ENCODE measurements at regions not wholly inside any gene's neighbourhood (a gene's known extent, or its start where the extent isn't known, plus 50 kb on each side); places are given as distances from the start of the nearest gene placed in this dataset.
"Not testable (repeated sequence)": the region's sequence is repeated elsewhere in the genome, so short reads cannot be mapped to it uniquely, and the experiment has no call there.

DNA sequence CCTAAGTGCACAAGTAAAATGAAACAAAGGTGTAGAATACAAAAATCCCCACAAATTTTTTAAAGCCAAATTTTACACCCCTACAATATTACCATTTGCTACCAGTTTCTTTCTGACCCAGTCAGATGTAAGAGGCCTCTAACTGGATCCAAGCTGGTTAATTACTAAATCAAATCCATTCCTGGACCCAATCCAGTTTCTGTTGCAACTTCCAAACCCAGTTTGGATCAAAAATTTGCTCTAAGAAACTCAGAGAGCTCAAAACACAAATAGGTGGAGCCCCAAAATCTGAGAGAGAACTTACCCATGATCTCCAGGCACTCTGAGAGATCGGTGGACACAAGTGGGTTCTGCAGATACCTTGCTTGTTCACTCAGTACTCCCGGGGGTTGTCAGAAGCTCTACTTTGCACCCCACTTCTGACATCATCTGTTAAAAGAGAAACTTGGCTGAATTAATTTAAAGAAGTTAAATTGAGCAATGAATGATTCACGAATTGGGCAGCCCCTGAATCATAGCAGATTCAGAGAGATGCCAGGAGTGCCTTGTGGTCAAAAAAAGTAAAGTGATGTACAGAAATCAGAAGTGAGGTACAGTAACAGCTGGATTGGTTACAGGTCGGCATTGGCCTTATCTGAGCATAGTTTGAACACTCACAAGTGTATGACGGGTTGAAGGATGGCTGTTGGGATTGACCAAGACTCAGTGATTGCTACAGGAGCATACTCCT, 448.0 kb downstream of the KCNT2 start:
- peak; percentile 16 to 42 (median 27) for DNase-seq

DNA sequence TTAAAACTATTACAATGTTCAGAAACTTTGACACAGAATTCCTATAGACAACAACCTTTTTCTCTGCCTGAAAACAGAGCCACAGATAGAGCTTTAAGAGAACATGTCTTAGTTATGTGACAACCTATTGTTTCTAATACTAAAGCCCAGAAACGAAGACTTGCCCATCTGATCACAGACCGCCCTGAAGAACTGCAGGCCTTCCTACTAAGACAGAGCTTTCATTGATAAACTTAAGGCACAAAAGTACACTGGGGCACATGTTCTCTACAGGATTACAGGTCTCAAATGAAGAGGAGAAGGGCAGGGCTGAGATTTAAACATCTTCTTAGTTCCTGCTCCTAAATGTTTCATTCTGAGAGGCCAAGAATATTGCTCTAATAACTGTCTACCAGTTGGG, 452.7 kb downstream of the KCNT2 start:
- no peak for DNase-seq

DNA sequence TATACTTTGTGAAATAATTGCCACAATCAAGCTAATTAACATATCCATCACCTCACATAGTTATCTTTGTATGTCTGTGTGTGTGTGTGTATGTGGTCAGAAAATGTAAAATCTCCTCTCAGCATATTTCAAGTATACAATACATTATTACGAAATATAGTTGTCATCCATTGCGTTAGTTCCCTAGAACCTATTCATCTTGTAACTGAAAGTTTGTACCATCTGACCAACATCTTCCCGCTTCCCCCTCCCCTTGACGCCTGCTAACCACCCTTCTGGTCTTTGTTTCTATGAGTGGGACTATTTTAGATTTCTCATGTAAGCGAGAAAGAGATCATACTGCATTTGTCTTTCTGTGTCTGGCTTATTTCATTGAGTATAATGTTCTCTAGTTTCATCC, 455.3 kb downstream of the KCNT2 start:
- DNase-seq: peak; percentile 14 to 57 (median 46)

DNA sequence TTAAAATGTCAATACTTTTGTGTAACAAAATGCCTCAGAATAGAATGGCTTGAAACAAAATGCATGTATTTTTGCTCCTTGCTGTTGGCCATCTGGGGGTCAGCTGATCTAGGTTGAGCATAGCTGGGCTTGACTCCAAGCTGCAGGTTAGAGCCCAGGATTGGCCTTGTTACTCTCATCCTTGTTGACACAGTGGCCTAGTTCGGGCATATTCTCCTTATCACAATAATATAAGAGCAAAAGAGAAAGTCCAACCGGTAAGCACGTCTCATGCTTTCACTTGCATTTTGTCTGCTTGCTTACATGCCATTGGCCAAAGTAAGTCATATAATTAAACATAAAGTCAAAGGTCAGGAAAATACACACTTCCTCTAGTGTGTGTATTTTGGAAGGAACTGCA, 456.2 kb downstream of the KCNT2 start:
- DNase-seq: peak; percentile 1 to 37 (median 10)

DNA sequence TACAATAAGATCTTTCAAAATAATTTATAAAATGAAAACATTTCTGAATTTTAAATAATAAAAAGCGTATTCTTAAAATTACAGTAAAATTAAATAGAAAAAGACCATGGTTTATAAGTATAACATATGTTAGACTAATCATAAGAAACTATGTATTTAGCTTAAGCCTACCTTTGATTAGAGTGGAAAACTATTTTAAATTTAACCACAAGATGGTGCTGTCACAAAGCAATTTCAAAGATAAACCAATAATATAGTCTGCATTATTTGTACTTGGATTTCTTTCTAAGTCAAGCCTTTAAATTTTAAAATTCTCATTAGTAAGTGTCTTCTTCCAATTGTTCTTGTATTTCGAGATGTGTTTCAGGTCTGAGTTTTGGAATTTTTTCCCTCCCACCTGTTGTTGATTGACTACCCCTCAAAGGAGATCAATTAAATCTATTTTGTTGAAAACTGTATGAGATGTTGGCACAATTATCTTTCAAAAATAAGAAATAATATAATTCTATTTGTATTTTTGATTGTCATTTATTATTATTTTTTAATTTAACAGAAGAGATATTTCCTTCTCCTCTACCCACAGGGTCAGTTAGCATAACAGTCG, 459.8 kb downstream of the KCNT2 start:
- DNase-seq: peak; percentile 15 to 68 (median 63)

DNA sequence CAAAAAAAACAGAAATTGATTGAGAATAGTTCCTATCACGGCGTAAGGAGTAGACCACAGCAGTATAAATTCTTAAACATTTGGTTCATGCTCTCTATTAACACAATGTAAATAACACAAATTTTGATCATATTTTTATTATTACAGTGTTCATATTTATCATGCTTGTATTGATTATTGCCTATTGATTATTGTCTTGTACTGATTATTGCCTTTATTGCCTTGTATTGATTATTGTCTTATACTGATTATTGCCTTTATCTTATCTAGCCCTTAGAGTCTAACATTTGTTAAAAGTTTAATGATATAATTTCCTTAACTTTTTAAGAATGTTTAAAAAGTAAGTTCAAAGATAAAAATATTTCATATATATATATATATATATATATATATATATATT, 460.7 kb downstream of the KCNT2 start:
- no peak for DNase-seq

DNA sequence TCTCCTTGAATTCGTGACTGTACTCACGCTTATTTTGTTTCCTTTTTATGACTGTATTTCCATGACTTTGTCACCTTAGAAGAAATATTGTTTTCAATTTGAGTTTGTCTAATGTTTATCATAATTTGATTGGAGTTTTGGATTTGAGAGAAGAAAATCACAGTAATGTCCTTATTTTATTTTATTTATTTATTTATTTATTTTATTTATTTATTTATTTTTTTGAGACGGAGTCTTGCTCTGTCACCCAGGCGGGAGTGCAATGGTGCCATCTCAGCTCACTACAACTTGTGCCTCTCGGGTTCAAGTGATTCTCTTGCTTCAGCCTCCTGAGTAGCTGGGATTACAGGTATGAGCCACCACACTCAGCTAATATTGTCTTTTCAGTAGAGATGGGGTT, 463.1 kb downstream of the KCNT2 start:
- DNase-seq: not testable (repeated sequence)

DNA sequence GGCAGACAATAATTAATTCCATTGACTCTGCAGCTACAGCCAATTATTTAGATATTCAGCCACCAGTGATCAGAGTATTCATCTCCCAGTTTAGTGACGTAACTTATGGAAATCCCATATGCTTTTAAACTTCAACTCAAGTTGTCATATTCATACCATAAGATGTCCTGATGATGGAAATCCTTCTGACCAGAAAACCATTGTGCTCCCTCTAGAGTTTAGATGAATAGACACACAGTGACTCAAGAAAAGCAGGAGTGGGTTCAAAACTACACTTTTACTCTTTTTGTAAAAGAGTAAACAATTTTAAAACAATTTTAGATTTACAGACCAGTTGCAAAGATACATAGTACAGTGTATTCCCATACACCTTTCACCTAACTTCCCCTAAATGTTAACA, 463.7 kb downstream of the KCNT2 start:
- peak in 1 of 3 donors; percentile 5 for DNase-seq

DNA sequence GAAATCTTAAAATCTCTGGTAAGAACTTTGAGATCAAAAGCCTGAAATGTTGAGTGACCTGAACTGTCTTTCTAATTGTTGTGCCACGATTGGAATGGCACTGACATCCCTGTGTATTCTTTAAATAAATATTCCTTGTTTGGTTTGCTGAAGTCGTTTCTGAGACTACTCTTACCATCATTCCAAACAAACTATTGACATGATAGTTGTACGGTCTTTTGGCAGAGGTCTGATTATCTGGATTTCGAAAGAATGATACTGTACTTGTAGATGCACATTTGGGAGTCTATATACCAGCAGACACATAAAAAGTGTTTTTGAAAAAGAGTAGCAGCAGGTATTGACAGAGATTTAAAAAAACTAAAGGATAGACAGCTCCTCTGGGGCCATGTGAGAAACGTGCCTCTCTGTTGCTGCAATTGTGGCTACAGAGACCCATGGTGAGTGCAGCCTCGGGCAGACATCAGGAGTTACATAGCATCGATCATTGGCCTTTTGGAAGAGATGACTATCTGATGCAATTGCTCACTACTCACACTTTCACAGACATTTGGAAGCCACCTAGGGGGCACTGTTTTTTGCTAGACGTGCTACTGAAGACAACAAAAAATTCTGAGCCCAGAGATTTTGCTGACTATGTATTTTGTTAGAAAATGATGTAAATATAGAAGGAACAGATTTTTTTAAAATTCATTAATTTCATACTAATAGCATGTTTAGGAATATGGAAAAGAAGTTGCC, 464.5 kb downstream of the KCNT2 start:
- no peak for DNase-seq

DNA sequence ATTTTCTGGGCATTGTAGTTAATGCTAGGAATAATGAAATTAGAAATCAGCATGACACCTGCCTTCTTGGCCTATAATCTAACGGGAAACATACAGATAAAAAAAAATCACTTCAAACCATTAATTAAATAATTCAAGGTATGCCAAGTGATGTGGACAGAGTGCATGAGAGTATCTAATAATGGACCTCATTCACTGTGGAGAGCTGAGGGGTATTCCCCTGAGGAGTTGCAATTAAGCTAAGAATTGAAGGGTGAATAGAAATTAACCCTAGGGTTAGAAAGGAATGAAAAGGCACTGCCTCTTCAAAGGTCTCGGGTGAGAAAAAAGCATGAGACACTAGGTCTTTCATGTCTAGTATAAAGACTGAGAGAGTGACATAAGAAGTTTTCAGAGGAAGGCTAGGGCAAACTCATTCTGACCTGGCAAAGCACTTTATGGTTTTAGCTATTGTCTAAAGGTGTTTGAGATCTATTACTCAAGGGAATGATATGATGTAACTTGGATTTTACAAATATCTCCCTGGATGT, 466.1 kb downstream of the KCNT2 start:
- no peak for DNase-seq

DNA sequence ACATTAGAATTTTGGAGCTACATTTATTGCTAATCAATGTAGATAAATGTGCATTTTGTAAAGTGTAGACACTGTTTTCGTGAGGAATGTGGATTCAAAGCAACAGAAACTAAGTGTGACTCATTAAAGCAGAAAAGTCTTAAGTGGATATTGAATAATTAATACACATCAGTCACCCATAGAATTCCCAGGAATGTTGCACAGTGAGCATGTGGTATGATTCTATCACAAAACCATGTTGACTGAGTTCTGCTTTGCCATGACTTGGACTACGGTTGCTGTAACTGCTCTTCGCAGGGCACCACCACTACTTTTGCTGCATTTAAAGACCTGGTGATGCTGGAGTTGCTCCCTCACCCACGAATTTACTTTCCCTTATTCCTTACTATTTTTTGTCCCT, 471.8 kb downstream of the KCNT2 start:
- no peak for DNase-seq

DNA sequence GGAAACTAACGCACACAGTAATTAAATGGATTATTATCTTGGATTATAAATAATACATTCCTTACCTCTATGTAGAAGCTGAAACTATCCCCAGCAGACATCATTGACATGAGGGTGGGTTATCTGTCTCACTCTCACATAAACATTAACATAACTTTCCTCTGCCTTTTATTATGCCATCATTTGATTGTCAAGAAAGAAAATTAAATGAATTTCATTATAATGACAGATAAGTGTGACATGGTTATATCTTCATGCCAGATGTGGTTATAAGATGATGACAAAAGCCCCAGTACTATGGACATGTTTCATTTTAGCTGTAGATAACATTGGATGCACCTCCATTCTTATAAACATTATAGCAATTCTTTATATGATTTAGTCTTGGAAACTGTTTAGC, 476.5 kb downstream of the KCNT2 start:
- DNase-seq: no peak

DNA sequence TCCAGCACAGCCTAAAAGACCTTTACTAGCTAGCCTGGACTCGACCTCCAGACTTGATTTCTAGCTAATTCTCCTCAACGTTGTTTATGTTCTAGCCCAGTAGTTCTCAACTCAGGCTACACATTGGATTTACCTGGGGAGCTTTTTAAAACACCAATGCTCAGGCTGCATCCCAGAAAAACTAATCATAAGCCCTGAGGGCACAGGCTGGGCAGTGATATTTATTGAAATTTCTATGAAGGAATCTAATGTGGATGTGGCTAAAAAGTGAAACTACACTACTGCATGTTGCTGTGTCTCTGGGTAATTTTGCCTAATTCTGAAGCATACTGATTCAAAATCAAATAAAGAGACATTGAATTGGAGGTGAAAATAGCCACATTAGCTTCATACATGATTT, 479.4 kb downstream of the KCNT2 start:
- no peak for DNase-seq

DNA sequence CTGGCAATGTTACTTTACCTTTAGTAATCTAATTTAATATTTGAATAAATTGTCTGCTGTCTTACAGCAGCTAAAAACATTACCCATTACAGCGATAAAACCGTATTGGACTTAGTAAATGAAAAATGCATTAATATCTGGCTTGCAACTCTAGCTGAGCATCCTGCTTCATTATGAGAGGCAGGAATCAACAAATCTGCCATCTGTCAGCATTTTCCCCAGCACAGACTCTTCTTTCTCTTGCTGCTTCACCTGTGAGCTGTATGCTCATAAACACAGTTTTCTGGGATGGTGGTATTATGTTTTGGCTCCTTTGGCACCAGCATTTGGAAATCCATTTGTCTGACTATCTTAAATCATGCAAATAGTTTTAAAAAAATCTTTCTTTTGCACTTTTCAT, 487.1 kb downstream of the KCNT2 start:
- DNase-seq: no peak

DNA sequence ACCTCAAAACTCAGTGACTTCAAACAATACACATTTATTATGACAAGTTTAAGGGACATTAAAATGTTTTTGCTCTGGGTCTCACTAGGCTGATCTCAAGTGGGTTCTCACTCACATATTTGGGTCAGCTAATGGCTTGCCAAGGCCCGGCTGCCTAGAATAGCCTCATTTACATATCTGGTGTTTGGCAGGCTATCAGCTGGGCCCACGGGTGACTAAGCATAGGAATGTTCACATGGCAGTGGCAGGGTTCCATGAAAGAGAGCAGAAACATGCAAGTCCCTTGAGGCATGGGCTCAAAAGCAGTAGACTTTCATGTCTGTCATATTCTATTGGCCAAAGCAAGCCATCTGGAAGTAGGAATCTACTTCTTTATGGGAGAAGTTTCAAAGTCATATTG, 492.6 kb downstream of the KCNT2 start:
- DNase-seq: no peak

DNA sequence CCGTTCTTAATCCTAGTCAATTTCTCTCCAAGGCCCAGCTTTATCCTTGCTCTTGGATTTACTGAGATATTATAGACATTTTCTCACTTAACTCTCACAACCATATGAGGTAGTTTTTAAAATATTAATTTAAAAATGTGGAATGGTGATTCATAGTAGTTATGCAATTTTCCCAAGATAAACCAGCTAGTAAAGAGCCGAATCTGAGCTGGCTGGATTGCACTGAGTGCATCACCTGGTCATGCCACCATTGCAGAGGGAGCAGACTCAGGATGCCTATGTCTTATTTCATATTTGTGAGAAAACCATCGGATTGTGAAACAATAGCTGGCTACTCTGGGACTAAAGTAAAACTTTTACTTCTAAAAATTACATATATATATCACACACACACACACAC, 494.0 kb downstream of the KCNT2 start:
- no peak for DNase-seq

DNA sequence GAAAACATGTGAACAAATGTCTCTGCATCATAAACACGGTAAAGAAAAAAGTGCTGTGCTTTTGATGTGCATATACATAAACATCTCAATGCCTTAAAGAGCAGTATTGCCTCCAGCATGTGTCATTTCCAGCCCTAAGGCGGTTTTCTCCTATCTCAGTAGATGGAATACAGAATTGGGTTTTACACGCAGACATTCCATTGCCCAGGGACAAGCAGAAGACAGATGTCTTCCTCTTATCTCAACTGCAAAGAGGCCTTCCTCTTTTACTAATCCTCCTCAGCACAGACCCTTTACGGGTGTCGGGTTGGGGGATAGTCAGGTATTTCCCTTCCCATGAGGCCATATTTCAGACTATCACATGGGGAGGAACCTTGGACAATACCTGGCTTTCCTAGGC, 499.2 kb downstream of the KCNT2 start:
- not testable (repeated sequence) for DNase-seq

DNA sequence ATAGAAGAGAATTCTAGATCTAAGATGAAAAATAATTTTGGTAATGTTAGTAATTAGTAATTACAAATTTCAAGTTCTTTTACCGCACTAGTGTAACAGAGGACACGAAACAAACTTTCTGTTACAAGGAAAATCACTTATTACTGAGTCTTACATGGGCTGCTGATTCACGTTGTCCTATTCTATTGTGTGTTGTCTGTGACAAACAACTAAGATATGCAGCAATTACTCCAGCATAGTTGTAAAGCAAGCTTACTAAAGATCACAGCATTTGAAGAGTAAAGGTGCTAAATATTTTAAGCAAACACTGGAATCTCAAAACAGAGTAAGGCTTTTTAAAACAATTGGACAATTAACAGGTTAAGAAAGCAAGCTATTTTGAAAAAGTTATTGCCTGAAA, 502.3 kb downstream of the KCNT2 start:
- DNase-seq: no peak

DNA sequence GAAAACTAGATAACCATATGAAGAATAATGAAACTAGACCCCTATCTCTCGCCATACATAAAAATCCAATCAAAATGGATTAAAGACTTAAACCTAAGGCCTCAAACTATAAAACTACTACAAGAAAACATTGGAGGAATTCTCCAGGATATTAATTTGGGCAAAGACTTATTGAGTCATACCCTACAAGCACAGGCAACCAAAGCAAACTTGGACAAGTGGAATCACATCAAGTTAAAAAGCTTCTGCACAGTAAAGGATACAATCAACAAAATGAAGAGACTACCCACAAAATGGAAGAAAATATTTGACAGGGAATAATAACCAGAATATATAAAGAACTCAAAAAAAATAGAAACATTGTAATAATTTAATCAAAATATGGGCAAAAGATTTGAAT, 505.4 kb downstream of the KCNT2 start:
- no peak for DNase-seq

DNA sequence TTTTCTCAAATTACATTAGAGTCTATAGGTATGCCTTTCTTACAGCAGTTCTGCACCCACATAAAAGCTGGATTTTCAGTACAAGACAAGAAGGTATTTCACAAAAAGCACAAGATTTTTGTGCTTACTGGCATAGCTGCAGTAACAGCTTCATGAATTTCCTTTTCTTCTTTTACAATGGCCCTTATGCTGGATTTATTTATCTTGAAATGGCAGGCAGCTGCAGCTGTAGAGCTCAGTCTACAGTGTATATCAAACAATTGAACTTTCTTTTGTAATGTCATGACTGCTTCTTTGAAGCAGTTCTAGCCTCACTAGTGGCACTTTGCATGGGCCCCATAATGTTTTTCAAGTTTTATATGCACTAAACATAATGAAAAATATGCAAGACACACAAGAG, 510.2 kb downstream of the KCNT2 start:
- no peak for DNase-seq

DNA sequence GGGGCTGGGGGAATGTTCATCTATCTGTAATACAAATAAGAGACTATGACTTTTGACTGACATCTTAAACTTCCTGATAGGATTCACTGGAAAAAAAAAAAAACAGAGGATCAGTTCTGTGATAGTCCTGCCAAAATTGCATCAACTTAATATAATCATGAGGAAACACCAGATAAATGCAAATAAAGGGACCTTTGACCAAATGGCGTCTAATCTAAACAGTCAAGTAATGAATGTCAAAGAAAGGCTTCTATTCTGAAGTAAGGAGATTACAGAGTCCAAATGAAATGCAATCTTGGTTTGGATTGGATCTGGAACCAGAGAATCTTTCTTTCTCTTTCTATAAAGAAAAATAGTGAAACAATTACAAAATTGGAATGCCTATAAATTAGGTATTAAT, 513.4 kb downstream of the KCNT2 start:
- no peak for DNase-seq

DNA sequence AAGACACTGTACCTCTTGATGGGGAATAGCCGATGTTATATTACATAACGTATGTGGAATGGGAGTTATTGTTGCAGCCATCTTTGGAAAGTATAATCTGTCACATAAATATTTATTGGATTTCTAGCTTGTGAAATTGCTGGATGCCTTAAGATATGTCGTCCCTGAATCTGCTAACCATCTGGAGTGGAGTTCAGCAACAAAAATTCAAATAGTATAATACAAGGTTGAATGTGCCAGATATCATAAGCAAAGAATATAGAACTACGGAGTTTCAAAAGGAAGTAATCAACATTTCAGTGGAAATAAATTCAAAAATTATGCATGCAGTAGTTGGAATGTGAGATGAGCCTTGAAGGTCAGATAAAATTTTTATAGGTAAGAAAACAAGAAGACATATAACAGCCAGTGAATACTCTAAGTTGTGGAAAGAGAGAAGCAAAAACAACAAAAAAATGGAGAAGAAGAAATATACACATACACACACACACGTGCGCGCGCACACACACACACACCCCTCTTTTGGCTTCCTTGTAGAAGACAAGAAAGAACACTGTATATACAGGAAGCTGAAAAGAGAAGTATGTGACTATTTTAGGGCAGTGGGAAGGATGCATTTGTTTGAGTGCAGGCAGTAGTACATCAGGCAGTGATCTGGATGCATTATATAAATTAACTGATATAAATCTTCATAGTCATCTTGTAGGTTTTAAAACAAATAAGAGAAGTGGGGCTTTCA, 516.7 kb downstream of the KCNT2 start:
- DNase-seq: no peak

DNA sequence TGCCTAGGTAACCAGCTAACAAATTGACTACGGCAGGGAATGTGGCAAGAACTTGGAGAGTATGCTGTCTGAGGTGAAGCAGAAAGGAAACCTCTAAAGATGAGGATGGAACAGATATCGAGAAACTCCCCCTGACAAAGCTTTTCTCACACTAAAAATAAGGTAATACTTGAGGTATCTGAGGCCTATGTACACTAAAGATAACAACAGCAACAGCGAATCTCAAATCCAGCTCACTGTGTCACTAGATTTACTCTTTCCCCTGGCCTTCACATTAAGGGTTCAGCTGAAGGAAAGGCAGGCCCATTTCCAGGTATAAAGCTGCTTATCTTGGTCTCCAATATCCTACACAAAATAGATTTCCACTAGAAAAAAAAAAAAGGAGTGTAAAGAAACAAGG, 518.0 kb downstream of the KCNT2 start:
- DNase-seq: no peak
